GM21786 (cell line): ENCODE measurements at regions not wholly inside any gene's neighbourhood (a gene's known extent, or its start where the extent isn't known, plus 50 kb on each side); places are given as distances from the start of the nearest gene placed in this dataset.
"Not testable (repeated sequence)": the region's sequence is repeated elsewhere in the genome, so short reads cannot be mapped to it uniquely, and the experiment has no call there.

Source experiments
- ATAC-seq: cut with Tn5 transposase; IDR thresholded peaks from one replicate; pipeline ENCODE4 v1.9.1; 2021; ENCODE audit not compliant: unreplicated experiment

- ATAC-seq = no peak
Measured at GRCh38 chr2:118577202-118577601, 270.2 kb downstream of the EN1 start.

- no peak for ATAC-seq
Measured at GRCh38 chr2:118576109-118576855, 271.2 kb downstream of the EN1 start.

GRCh38 chr2:118572380-118572779, 275.1 kb downstream of the EN1 start:
- not testable (repeated sequence) for ATAC-seq

GRCh38 chr2:118569876-118570535, 277.4 kb downstream of the EN1 start:
- no peak for ATAC-seq

GRCh38 chr2:118568700-118569099, 278.7 kb downstream of the EN1 start:
- ATAC-seq = no peak

GRCh38 chr2:118565786-118566540, 281.5 kb downstream of the EN1 start:
- ATAC-seq = no peak

- ATAC-seq = no peak
Measured at GRCh38 chr2:118565301-118565700, 282.1 kb downstream of the EN1 start.

- no peak for ATAC-seq
Measured at GRCh38 chr2:118562144-118562543, 285.3 kb downstream of the EN1 start.

- ATAC-seq = no peak
Measured at GRCh38 chr2:118558846-118559245, 288.6 kb downstream of the EN1 start.

- no peak for ATAC-seq
Measured at GRCh38 chr2:118557791-118558190, 289.7 kb downstream of the EN1 start.

GRCh38 chr2:118557016-118557415, 290.4 kb downstream of the EN1 start:
- ATAC-seq = no peak

- no peak for ATAC-seq
Measured at GRCh38 chr2:118554616-118555015, 292.8 kb downstream of the EN1 start.

- ATAC-seq = no peak
Measured at GRCh38 chr2:118549503-118549902, 297.9 kb downstream of the EN1 start.

GRCh38 chr2:118548880-118549488, 298.5 kb downstream of the EN1 start:
- no peak for ATAC-seq

GRCh38 chr2:118539290-118539689, 308.2 kb downstream of the EN1 start:
- ATAC-seq = no peak

GRCh38 chr2:118536306-118536705, 311.1 kb downstream of the EN1 start:
- no peak for ATAC-seq

GRCh38 chr2:118535818-118536212, 311.6 kb downstream of the EN1 start:
- no peak for ATAC-seq

GRCh38 chr2:118535171-118535817, 312.2 kb downstream of the EN1 start:
- ATAC-seq = no peak

GRCh38 chr2:118530976-118531375, 316.5 kb downstream of the EN1 start:
- ATAC-seq = no peak

- ATAC-seq = no peak
Measured at GRCh38 chr2:118529908-118530599, 317.4 kb downstream of the EN1 start.
